GM12872 (cell line): ENCODE measurements at regions not wholly inside any gene's neighbourhood (a gene's known extent, or its start where the extent isn't known, plus 50 kb on each side); places are given as distances from the start of the nearest gene placed in this dataset.

Source experiments
- TF ChIP-seq, protein P1 (sequence below): IDR thresholded peaks from 3 replicates; pipeline ENCODE4 v1.5.1; 2011; ENCODE audit warnings: low read depth, mild to moderate bottlenecking, low read length, moderate library complexity; ENCODE audit not compliant: insufficient read depth

DNA sequence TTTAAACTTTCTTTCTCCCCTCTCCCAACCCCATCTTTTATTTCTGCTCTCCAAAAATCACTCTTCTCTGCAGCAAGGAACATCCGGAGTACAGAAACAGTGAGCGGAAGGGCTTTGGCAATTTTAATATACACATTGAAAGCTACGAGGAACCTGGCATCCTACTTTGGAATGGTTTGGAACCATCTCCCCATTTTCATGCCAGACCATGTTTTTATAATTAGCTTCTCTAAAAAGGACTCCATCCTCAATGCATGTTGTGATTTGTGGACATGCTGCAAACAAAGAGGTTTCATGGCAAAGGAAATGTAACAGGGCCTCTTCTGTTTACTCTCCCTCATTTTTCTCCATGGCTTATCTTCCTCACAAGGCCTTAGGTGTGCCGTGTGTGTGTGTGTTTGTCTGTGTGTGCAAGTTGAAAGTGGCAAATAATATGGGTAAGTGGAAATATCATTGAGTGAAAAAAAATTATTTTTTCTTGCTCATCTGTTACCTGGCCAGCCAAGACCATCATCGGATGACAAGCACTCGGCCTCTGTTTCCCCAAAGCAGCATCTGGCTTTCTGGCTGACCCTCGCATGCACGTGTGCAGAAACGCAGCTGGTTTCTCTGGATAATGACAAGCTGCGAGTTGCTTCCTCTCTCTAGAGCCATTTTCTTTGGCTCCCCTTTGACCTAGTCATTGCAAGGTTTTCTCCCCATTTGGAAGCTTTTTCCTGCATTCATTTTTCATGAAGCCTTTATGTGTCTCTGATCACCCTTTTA, 585.0 kb downstream of the TMEM114 start:
- TF ChIP-seq, protein P1, sequence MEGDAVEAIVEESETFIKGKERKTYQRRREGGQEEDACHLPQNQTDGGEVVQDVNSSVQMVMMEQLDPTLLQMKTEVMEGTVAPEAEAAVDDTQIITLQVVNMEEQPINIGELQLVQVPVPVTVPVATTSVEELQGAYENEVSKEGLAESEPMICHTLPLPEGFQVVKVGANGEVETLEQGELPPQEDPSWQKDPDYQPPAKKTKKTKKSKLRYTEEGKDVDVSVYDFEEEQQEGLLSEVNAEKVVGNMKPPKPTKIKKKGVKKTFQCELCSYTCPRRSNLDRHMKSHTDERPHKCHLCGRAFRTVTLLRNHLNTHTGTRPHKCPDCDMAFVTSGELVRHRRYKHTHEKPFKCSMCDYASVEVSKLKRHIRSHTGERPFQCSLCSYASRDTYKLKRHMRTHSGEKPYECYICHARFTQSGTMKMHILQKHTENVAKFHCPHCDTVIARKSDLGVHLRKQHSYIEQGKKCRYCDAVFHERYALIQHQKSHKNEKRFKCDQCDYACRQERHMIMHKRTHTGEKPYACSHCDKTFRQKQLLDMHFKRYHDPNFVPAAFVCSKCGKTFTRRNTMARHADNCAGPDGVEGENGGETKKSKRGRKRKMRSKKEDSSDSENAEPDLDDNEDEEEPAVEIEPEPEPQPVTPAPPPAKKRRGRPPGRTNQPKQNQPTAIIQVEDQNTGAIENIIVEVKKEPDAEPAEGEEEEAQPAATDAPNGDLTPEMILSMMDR, result no peak

DNA sequence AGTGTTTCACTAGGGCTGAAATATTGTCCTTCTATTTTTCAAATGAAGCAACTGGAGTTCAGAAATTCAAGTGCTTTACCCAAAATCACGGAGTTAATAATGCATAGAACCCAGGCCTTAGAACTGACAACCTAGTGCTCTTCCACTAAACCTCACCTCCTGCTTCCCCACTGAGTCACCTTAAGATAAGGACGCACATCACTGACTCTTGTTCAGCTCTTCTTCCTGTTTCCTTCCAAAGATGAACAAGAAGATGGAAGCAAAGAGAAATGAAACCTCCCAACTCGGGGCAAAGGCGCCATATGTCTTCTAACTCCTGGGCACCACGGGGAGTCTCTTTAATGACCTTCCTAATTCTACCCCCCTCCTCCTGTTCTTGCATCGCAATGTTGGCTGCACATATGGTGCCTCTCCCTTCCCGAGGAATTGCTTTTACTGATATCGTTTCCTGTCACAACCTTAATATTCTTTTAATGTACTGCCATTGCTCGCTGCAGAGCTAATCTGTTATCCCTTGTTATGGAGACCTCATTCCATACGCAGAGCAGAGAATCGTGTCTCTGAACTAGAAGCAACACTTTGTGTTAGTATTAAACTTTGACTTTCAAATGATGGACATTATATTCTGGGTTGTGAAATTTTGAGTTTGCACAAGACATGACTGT, 591.4 kb downstream of the TMEM114 start:
- TF ChIP-seq, protein P1, result no peak

DNA sequence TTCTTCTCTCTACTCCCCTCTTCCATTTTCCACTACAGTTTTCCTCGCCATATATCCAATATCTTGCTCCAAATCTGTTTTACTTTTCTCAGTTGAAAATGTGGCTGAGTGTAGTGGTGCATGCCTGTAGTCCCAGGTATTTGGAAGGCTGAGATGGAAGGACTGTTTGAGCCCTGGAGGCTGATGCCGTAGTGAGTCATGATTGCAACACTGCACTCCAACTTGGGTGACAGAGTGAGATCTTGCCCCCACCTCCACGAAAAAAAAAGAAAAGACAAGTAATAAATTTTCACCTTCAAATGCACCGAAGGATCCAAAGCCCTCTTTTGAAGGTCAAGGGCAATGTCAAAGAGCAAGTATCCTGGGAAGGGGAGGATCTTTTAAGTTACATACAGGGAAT, 592.3 kb downstream of the TMEM114 start:
- TF ChIP-seq, protein P1, result no peak

DNA sequence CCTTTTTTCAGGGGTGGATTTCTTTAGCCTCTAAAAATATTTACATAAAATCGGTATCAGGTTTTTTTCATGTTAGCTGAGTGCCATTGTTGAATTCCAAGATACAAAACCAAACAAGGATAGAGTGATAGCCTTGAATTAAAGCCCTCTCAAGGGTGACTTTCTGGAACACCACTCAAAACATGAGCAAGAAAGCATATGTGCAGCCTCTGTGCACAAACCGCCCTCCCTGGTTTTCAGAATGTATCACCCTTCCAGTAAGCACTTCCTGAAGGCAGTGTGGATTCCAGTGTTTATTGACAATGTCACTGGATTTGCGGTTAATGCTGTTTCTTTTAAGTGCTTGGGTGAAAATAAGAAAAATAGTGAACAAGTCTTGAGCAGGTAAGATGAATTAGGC, 597.7 kb downstream of the TMEM114 start:
- TF ChIP-seq, protein P1, result no peak

DNA sequence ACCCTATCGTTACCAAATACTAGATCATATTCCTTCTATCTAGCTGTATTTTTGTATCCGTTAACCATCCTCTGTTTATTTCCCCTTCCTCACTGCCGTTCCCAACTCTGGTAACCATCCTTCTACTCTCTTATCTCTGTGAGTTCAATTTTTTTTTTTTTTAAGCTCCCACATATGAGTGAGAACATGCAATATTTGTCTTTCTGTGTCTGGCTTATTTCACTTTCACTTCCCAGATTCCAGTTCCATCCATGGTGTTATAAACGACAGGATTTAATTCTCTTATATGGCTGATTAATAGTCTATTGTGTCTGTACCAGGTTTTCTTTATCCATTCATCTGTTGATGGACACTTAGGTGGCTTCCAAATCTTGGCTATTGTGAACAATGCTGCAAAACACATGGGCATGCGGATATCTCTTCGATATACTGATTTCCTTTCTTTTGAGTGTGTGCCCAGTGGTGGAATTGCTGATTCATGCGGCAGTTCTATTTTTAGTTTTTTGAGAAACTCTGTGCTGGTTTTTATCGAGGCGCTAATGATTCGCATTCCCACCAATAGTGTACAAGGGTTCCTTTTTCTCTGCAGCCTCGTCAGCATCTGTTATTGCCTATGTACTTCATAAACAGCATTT, 599.6 kb downstream of the TMEM114 start:
- TF ChIP-seq, protein P1, result no peak

DNA sequence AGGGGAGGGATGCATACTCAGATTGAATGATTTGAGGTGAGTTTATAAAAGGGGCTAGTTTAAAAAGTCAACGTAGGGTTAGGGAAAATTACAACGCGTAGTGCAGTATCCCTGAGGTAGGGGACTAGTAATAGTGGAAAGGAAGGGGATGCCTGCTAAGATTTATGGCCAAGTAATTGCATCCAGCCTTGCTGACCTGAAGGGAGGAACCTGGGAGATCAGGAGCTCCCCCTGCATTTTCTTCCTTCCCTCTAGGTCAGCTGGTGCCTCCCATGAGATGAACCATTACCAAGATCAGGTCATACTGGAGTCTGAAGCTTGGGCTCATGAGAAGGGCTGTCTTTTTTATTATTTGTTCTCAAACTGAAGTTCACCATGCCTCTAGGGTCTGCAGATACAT, 606.6 kb downstream of the TMEM114 start:
- TF ChIP-seq, protein P1, result no peak

DNA sequence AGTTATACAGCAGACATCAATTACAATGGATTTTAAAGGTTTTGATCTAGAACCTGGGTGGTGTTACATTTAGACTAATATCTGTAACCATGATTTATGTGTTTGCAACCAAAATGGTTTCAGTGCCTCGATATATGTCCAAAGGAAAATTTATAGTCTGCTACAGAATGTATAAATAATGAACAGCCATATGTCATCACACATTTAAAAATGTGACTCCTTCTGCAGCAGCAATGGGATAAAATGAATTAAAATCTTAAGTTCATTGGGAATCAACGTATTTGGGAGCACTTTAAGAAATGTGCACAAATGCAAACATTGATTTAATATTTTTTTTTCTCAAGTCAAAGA, 610.2 kb downstream of the TMEM114 start:
- TF ChIP-seq, protein P1, result no peak
